ENCODE measurements at regions not wholly inside any gene's neighbourhood (a gene's known extent, or its start where the extent isn't known, plus 50 kb on each side); places are given as distances from the start of the nearest gene placed in this dataset.
A peak's percentile ranks its signal among the peaks of the same experiment; 100 is the strongest.

- no peaks in the 10 kb centered on the region for H3K9me3 ChIP-seq (ENCODE audit: low read depth)
- no peak overlapping the region for H3K27ac ChIP-seq
- no peaks in the 10 kb centered on the region for H3K4me1 ChIP-seq (ENCODE audit: insufficient read depth)
- no peaks in the 10 kb centered on the region for H3K27me3 ChIP-seq (replicated peaks; ENCODE audit: insufficient read depth)
- H3F3A ChIP-seq (ENCODE audit: insufficient read depth), result no peaks in the 10 kb centered on the region
- H3K9ac ChIP-seq, result no peak overlapping the region
- H2AFZ ChIP-seq, result no peak overlapping the region
- 80% methylated on average over 25 to 26 of the region's 26 CpGs for WGBS, 2 experiments (ENCODE audit: low coverage in 1 of 2, low lambda C conversion rate in 2 of 2, missing lambda C conversion rate in 2 of 2)
- in situ Hi-C loops (cut with MboI), result loop anchor here (10.0 to 25.0 kb wide), 2 partner anchors 253 to 411 kb away; no protein-coding TSS in a partner anchor
- TF ChIP-seq EZH2 (IDR thresholded peaks at IDR 0.05; ENCODE audit: insufficient read depth, poor library complexity, severe bottlenecking) (no peak), EZH2phosphoT487 (IDR thresholded peaks at IDR 0.05; ENCODE audit: insufficient read depth, low read depth) (no peak)
- H3K36me3 ChIP-seq (ENCODE audit: low read depth), result no peaks in the 10 kb centered on the region
- no peaks in the 10 kb centered on the region for H3K9me2 ChIP-seq (ENCODE audit: insufficient read depth)
- no peak overlapping the region for H3K4me3 ChIP-seq
- peak; percentile 22 for DNase-seq
- H4K20me1 ChIP-seq (ENCODE audit: insufficient read depth), result no peaks in the 10 kb centered on the region
- H3K79me2 ChIP-seq (ENCODE audit: insufficient read depth), result no peaks in the 10 kb centered on the region
- H3K4me2 ChIP-seq (ENCODE audit: unreplicated experiment), result no peak overlapping the region
Measured at GRCh38 chr16:11401161-11402050, 56.1 kb downstream of the RMI2 start.

- Histone ChIP-seq H3K27ac (no peak overlapping the region), H3K36me3 (ENCODE audit: low read depth) (no peaks in the 10 kb centered on the region), H3F3A (ENCODE audit: insufficient read depth) (no peaks in the 10 kb centered on the region), H3K27me3 (replicated peaks; ENCODE audit: insufficient read depth) (no peaks in the 10 kb centered on the region), H3K9me3 (ENCODE audit: low read depth) (no peaks in the 10 kb centered on the region), H2AFZ (no peak overlapping the region), H3K9ac (no peak overlapping the region), H4K20me1 (ENCODE audit: insufficient read depth) (no peaks in the 10 kb centered on the region), H3K4me1 (ENCODE audit: insufficient read depth) (no peaks in the 10 kb centered on the region), H3K79me2 (ENCODE audit: insufficient read depth) (no peaks in the 10 kb centered on the region), H3K4me2 (ENCODE audit: unreplicated experiment) (no peak overlapping the region), H3K9me2 (ENCODE audit: insufficient read depth) (no peaks in the 10 kb centered on the region), H3K4me3 (no peak overlapping the region)
- no peak for TF ChIP-seq EZH2phosphoT487 (IDR thresholded peaks at IDR 0.05; ENCODE audit: insufficient read depth, low read depth)
- TF ChIP-seq EZH2 (IDR thresholded peaks at IDR 0.05; ENCODE audit: insufficient read depth, poor library complexity, severe bottlenecking), result no peak
- no peak for DNase-seq
- in situ Hi-C loops (cut with MboI), result loop anchor here (10.0 to 25.0 kb wide), 2 partner anchors 253 to 410 kb away; no protein-coding TSS in a partner anchor
- 76 to 83% methylated on average over 23 of the region's 23 CpGs for WGBS, 2 experiments (ENCODE audit: low coverage in 1 of 2, low lambda C conversion rate in 2 of 2, missing lambda C conversion rate in 2 of 2)
Measured at GRCh38 chr16:11402051-11402744, 56.9 kb downstream of the RMI2 start.

GRCh38 chr16:11402745-11403533, 57.7 kb downstream of the RMI2 start:
- in situ Hi-C loops (cut with MboI), result loop anchor here (10.0 to 25.0 kb wide), 2 partner anchors 252 to 409 kb away; no protein-coding TSS in a partner anchor

GRCh38 chr16:11403534-11403795, 58.2 kb downstream of the RMI2 start:
- DNase-seq, result no peak
- in situ Hi-C loops (cut with MboI), result loop anchor here (10.0 to 25.0 kb wide), 2 partner anchors 251 to 409 kb away; no protein-coding TSS in a partner anchor

More at GRCh38 chr16:11402745-11403533, 57.7 kb downstream of the RMI2 start:
- DNase-seq, result no peak
- Histone ChIP-seq H3F3A (ENCODE audit: insufficient read depth) (no peaks in the 10 kb centered on the region), H3K9me2 (ENCODE audit: insufficient read depth) (no peaks in the 10 kb centered on the region), H3K9ac (no peak overlapping the region), H3K4me1 (ENCODE audit: insufficient read depth) (no peaks in the 10 kb centered on the region; the same call in 1 of the 2 replicates), H3K79me2 (ENCODE audit: insufficient read depth) (no peaks in the 10 kb centered on the region), H3K4me2 (ENCODE audit: unreplicated experiment) (no peak overlapping the region), H3K4me3 (no peak overlapping the region), H3K36me3 (ENCODE audit: low read depth) (no peaks in the 10 kb centered on the region), H2AFZ (no peak overlapping the region), H3K27ac (no peak overlapping the region), H3K9me3 (ENCODE audit: low read depth) (no peaks in the 10 kb centered on the region), H3K27me3 (replicated peaks; ENCODE audit: insufficient read depth) (no peaks in the 10 kb centered on the region), H4K20me1 (ENCODE audit: insufficient read depth) (no peaks in the 10 kb centered on the region)
- no peak for TF ChIP-seq EZH2 (IDR thresholded peaks at IDR 0.05; ENCODE audit: insufficient read depth, poor library complexity, severe bottlenecking)
- TF ChIP-seq EZH2phosphoT487 (IDR thresholded peaks at IDR 0.05; ENCODE audit: insufficient read depth, low read depth), result no peak
- WGBS, 2 experiments (ENCODE audit: low coverage in 1 of 2, low lambda C conversion rate in 2 of 2, missing lambda C conversion rate in 2 of 2), result 75 to 79% methylated on average over 17 to 19 of the region's 19 CpGs

More at GRCh38 chr16:11403534-11403795, 58.2 kb downstream of the RMI2 start:
- H3K79me2 ChIP-seq (ENCODE audit: insufficient read depth), result no peaks in the 10 kb centered on the region
- H3K4me2 ChIP-seq (ENCODE audit: unreplicated experiment), result no peak overlapping the region
- no peaks in the 10 kb centered on the region for H3K36me3 ChIP-seq (ENCODE audit: low read depth)
- H3K9ac ChIP-seq, result no peak overlapping the region
- no peaks in the 10 kb centered on the region for H4K20me1 ChIP-seq (ENCODE audit: insufficient read depth)
- peaks cover 2% of the 10 kb centered on the region for H3K4me1 ChIP-seq (ENCODE audit: insufficient read depth)
- no peak overlapping the region for H3K4me3 ChIP-seq
- no peak overlapping the region for H3K27ac ChIP-seq
- no peak for TF ChIP-seq EZH2phosphoT487 (IDR thresholded peaks at IDR 0.05; ENCODE audit: insufficient read depth, low read depth)
- no peak for TF ChIP-seq EZH2 (IDR thresholded peaks at IDR 0.05; ENCODE audit: insufficient read depth, poor library complexity, severe bottlenecking)
- no peaks in the 10 kb centered on the region for H3K27me3 ChIP-seq (replicated peaks; ENCODE audit: insufficient read depth)
- 82 to 84% methylated on average over 3 of the region's 3 CpGs for WGBS, 2 experiments (ENCODE audit: low coverage in 1 of 2, low lambda C conversion rate in 2 of 2, missing lambda C conversion rate in 2 of 2)
- no peaks in the 10 kb centered on the region for H3K9me2 ChIP-seq (ENCODE audit: insufficient read depth)
- H3F3A ChIP-seq (ENCODE audit: insufficient read depth), result peaks cover 5% of the 10 kb centered on the region
- no peak overlapping the region for H2AFZ ChIP-seq
- H3K9me3 ChIP-seq (ENCODE audit: low read depth), result no peaks in the 10 kb centered on the region
